GM19328 (cell line): ENCODE measurements at regions not wholly inside any gene's neighbourhood (a gene's known extent, or its start where the extent isn't known, plus 50 kb on each side); places are given as distances from the start of the nearest gene placed in this dataset.
"Not testable (repeated sequence)": the region's sequence is repeated elsewhere in the genome, so short reads cannot be mapped to it uniquely, and the experiment has no call there.

Source experiments
- ATAC-seq: cut with Tn5 transposase; IDR thresholded peaks from one replicate; pipeline ENCODE4 v1.9.1; 2021; ENCODE audit warnings: mild to moderate bottlenecking, moderate library complexity; ENCODE audit not compliant: unreplicated experiment

DNA sequence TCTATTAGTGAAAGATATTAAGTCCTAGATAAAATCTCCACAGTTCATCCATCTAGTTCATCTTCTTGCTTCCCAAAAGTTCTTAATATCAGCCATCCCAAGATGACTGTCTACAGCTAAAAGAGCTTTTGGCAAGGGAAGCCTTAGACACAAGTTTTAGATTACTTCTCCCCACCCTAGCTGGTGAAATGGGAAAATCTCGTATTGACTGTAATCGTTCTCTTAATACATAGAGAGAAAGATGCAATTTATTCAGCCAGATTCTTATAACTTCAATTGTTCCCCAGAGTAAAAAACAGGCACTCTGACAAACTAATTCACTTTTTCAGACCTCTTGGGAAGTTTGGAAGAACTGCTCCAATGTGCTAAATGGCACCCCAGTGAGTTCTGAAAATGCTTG, 1439.6 kb upstream of the C9orf72 start:
- no peak for ATAC-seq

DNA sequence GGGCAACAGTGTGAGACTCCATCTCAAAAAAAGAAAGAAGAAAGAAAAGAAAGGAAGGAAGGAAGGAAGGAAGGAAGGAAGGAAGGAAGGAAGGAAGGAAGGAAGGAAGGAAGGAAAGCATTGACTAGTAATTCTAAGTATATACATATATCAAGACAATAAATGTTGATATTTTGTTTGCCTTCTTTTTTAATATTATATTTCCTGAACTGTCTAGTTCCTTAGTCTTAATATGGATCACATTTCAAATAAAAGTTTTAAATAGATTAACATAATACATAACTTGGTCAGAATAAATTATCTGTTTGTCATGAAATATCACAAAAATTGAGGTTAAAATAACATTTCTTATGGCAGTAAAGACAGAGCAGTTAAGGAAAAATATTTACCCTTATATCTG, 1448.4 kb upstream of the C9orf72 start:
- no peak for ATAC-seq

GRCh38 chr9:29038332-29038731, 1465.1 kb upstream of the C9orf72 start:
- no peak for ATAC-seq

DNA sequence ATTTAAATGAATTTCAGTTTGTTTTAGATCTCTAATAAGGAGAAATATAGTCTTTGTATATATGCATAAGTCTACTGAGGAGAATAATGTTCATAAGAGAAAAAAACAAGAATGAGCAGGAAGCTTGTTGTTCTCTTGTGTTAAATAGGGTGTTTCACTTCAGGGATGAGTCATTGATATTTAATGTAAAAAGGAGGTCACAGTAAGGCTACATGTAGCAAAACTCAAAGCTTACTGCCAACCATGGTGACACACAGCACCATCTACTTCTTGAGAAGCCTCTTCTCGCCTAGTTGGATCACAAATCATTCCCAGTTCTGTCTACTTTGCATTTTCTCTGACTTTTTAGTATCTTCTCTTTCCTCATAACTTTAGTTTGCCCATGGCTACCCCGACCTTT, 1466.0 kb upstream of the C9orf72 start:
- ATAC-seq = no peak

GRCh38 chr9:29043072-29043471, 1469.8 kb upstream of the C9orf72 start:
- no peak for ATAC-seq

DNA sequence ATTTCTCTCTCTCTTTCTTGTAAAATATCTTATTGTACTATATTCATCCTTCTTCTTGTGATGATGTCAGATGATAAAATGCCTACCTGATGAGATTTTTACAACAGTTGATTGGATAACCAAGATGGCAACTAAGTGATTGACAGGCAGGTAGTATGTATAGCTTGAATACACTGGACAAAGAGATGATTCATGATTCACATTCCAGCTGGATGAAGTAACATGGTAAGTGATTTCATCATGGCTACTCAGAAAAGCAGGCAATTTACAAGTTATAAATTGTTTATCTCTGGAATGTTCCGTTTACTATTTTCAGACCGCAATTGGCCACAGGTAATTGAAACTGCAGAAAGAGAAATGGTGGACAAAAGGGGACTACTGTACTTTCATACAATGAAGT, 1471.7 kb upstream of the C9orf72 start:
- no peak for ATAC-seq

GRCh38 chr9:29060041-29060440, 1486.8 kb upstream of the C9orf72 start:
- no peak for ATAC-seq

GRCh38 chr9:29062446-29062845, 1489.2 kb upstream of the C9orf72 start:
- no peak for ATAC-seq

- no peak for ATAC-seq
These were observed 1489.8 kb upstream of the C9orf72 start for GRCh38 chr9:29063031-29063430.

GRCh38 chr9:29066141-29066640, 1492.9 kb upstream of the C9orf72 start:
- no peak for ATAC-seq

DNA sequence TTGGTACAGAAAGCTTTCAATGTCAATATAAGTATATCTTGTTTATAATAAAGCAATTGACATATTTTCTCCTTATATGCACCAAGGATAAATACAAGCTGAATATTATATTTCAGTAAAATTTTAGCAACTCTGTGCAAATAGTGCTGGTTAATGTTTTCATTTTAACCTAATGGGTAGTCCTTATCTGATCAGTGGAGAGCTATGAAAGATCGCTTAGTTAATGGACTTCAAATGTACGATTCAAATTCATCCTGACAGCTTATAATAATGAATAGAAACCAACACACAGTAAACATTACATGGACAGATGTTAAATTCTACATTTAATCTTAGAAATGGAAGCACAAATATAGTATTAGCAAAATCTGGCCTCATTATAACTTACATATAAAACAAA, 1495.2 kb upstream of the C9orf72 start:
- no peak for ATAC-seq

- ATAC-seq = no peak
These were observed 1496.1 kb upstream of the C9orf72 start for GRCh38 chr9:29069376-29069775.

- no peak for ATAC-seq
These were observed 1504.9 kb upstream of the C9orf72 start for GRCh38 chr9:29078063-29078666.

DNA sequence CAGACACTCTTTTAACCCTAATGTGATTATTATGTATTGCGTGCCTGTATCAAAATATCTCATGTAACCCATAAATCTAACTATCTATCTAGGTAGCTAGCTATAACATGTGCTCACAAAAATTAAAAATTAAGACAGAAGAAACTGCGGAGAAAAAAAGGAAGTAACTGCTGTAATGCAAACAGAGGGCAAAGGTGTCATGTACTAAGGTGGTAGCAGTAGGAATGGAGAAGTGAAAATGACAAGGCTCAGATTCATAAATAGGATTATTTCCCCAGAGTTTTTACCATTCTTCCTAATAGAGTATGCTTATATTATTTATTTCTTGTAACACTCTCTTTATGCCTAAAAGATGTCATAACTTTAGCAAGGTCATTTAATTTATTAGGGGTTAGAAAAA, 1527.5 kb upstream of the C9orf72 start:
- no peak for ATAC-seq

GRCh38 chr9:29104166-29104565, 1530.9 kb upstream of the C9orf72 start:
- not testable (repeated sequence) for ATAC-seq

DNA sequence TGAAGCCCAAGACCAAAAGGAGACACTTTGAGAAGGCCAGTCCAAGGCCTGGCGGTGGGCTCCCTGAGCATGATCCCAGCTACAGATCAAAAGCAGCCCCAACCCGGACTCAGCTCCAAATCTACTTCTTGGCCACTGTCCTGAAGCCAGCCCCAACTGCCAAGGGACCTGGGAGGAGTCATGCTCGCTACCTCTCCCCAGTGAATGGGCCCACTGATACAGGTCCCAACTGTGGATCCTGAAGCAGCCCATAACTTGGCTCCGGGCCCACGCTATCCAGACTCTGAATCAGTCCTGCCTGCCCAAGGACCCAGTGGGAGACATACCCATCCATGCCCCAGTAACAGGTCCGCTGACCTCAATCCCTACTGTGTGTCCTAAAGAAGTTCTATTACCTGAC, 1545.3 kb upstream of the C9orf72 start:
- no peak for ATAC-seq

DNA sequence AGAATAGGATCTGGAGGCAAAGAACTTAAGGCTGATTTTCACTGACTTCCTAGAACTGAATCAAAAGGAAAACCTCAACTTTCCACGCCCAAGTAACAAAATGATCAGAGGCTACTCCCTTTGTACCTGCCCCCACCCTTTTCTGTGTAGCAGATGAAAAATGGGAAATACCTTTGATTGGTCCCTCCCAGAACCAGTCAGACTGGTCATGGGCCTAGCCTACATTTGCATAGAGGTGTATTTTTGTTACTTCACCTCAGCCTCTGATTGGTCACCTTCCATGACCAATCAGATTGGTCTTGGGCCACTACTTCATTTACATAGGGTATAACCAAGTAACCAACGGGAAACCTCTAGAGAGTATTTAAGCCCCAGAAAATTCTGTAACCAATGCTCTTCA, 1553.5 kb upstream of the C9orf72 start:
- ATAC-seq = no peak

- ATAC-seq = no peak
These were observed 1556.5 kb upstream of the C9orf72 start for GRCh38 chr9:29129763-29130162.

DNA sequence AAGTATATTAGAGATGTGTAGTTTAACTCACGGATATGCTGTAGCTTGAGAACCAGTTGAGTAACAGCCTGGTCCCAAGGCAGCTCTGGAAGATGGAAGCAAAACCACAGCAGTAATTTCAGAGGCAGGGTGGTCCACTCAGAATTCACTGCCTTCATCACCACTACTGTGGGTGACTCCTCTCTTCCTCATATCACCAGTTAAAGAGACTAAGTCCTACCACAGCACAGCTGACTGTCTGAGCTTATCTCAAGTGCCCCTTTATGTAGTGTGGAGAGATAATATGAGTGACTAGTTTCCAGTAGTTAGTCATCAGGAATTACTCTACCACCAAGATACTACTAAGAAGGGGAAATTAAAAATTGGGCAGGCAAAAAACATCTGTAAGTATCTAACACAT, 1571.2 kb upstream of the C9orf72 start:
- ATAC-seq = no peak

- ATAC-seq = no peak
These were observed 1577.3 kb upstream of the C9orf72 start for GRCh38 chr9:29150606-29151005.

GRCh38 chr9:29160763-29161353, 1587.6 kb upstream of the C9orf72 start:
- ATAC-seq = no peak

DNA sequence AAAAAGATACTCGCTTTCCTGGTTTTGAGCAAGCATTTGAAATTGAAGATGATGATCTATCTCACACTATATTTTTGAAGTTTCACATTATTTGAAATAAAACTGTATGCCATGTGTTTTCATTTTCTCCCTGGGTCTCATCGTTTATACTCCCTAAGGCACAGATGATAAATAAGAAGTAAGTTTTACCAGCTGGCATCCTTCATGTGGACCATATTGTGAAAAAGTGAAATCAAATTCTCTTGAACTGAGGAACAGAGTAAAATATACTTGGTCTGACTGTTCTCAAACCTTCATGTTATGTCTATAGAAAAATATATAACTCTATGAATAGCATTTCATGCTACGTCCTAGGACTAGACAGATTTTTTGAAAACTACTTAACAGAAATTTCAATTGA, 1600.9 kb upstream of the C9orf72 start:
- no peak for ATAC-seq

DNA sequence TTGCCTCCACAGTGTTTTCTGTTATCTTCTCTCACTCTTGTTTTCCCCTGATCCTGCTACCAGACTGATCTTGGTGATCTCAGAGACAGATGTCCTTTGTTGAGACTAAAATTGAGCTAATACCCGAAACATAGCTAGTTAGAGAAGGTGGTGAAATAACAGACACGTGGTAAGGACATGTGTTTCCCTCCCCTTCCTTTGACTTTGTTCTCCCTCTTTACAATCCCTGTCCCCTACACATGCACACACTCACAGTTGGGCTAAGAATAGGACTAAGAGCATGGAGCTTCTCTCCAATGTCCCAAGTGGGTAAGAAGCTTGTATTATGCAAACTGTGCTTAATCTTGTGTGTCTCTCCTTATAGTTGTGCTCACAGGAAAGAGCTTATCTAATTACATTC, 1603.0 kb upstream of the C9orf72 start:
- ATAC-seq = no peak
